ENCODE measurements at regions not wholly inside any gene's neighbourhood (a gene's known extent, or its start where the extent isn't known, plus 50 kb on each side); places are given as distances from the start of the nearest gene placed in this dataset.

DNA sequence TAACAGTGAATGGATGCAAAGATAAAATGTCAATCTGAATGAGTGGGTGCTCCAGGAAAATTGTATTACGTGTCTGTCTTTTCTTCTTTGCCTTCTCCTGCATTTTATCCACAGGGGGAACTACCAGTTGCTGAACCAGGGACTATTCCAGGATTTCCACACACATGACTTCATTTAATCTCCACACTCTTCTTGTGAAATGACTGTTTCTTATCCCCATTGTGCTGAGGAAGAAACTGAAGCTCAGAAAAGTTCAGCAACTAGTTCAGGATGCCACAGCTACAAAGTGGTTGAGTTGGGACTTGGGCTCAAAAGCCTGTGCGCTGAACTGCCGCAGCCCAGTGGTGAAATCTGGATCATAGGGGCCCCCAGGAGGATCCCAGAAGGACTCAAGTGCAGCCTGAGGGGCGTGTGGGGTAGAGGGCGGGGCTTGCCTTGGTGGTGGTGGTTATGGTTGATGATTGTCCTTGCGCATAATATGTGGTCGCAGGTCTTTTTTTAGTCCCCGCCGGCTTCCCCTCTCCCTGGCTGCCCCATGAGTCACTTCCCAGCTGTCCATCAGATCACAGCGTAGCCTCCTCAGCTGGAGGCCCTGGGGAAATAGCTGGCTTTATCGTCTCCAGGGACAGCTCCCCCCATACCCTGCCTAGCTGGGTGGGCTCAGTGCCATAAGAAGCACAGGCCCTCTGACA lies 235.2 kb upstream of the CRY1 start:
- CTCF ChIA-PET: interaction anchor here (0.6 to 1.1 kb wide), 3 partner anchors 41 to 61 kb away, joined by 3 read pairs; no protein-coding TSS in a partner anchor
- H3K4me3 Mint-ChIP-seq: no peak overlapping the region
- peaks cover 80 to 92% (median 83%) of the 10 kb centered on the region in 3 donors for H3K4me1 Mint-ChIP-seq
- ATAC-seq (replicated peaks in 1 of 4) (peak in 1 of 4 experiments; percentile 5), DNase-seq (peak in 2 of 35 experiments; percentile 9 to 33)
- POLR2A ChIA-PET: no interaction called here
- no peaks in the 10 kb centered on the region for H3K27me3 Mint-ChIP-seq
- peaks cover 1% of the 10 kb centered on the region for H3K36me3 Mint-ChIP-seq
- Histone ChIP-seq H3K36me3 (ENCODE audit: control insufficient read depth in 2 of 2, extremely low read depth in 1 of 2, insufficient read depth in 1 of 2, low read length in 1 of 2) (no peaks in the 10 kb centered on the region), H3K4me1 (ENCODE audit: control insufficient read depth in 1 of 2, extremely low read depth in 1 of 2, insufficient read depth in 2 of 2, low read length in 2 of 2) (peaks cover 16 to 27% of the 10 kb centered on the region in 2 experiments), H3K4me3 (ENCODE audit: control insufficient read depth in 1 of 2, extremely low read depth in 1 of 2, low read length in 1 of 2) (no peak overlapping the region), H3K27me3 (replicated peaks in 1 of 2; ENCODE audit: control insufficient read depth in 2 of 2, extremely low read depth in 1 of 2, insufficient read depth in 2 of 2, low read length in 1 of 2) (no peaks in the 10 kb centered on the region), H3K9me3 (no peaks in the 10 kb centered on the region), H3K27ac (ENCODE audit: low read length) (no peak overlapping the region)
- H3K9me3 Mint-ChIP-seq: peaks cover 0 to 2% (median 0%) of the 10 kb centered on the region in 3 donors
- WGBS (ENCODE audit: insufficient coverage): 77% methylated on average over 6 of the region's 11 CpGs
- H3K27ac Mint-ChIP-seq: no peak overlapping the region

- Mint-ChIP-seq H3K9me3 (peaks cover 0 to 5% (median 0%) of the 10 kb centered on the region in 3 donors), H3K4me3 (peak overlapping the region in 1 of 3 donors; percentile 38), H3K27me3 (no peaks in the 10 kb centered on the region), H3K4me1 (peaks cover 83 to 93% (median 86%) of the 10 kb centered on the region in 3 donors), H3K36me3 (peaks cover 9% of the 10 kb centered on the region), H3K27ac (peak overlapping the region; percentile 57 to 86)
- no peak overlapping the region for H3K4me3 ChIP-seq (ENCODE audit: control insufficient read depth in 1 of 2, extremely low read depth in 1 of 2, low read length in 1 of 2)
- no peak overlapping the region for H3K27ac ChIP-seq (ENCODE audit: low read length)
- H3K9me3 ChIP-seq: no peaks in the 10 kb centered on the region
- POLR2A ChIA-PET: interaction anchor here (0.6 to 0.9 kb wide), 2 partner anchors 33 to 59 kb away, joined by 3 read pairs; no protein-coding TSS in a partner anchor
- 100% methylated on average over 1 of the region's 1 CpG for WGBS (ENCODE audit: insufficient coverage)
- H3K36me3 ChIP-seq (ENCODE audit: control insufficient read depth in 2 of 2, extremely low read depth in 1 of 2, insufficient read depth in 1 of 2, low read length in 1 of 2): no peaks in the 10 kb centered on the region
- H3K4me1 ChIP-seq (ENCODE audit: control insufficient read depth in 1 of 2, extremely low read depth in 1 of 2, insufficient read depth in 2 of 2, low read length in 2 of 2): peaks cover 16 to 27% of the 10 kb centered on the region in 2 experiments
- CTCF ChIA-PET: interaction anchor here in 1 of 2 donors (0.6 kb wide), 2 partner anchors 40 to 59 kb away, joined by 3 read pairs; no protein-coding TSS in a partner anchor
- no peak for ATAC-seq (replicated peaks in 1 of 4)
- no peak for DNase-seq
- no peaks in the 10 kb centered on the region for H3K27me3 ChIP-seq (replicated peaks in 1 of 2; ENCODE audit: control insufficient read depth in 2 of 2, extremely low read depth in 1 of 2, insufficient read depth in 2 of 2, low read length in 1 of 2)
Observed at GRCh38 chr12:107329569-107330324, 236.4 kb upstream of the CRY1 start.

GRCh38 chr12:107330831-107331431 lies 237.6 kb upstream of the CRY1 start:
- Mint-ChIP-seq H3K27me3 (no peaks in the 10 kb centered on the region), H3K36me3 (peaks cover 13% of the 10 kb centered on the region), H3K9me3 (peaks cover 0 to 5% (median 0%) of the 10 kb centered on the region in 3 donors), H3K4me3 (peak overlapping the region in 1 of 3 donors; percentile 38), H3K4me1 (peaks cover 84 to 92% (median 87%) of the 10 kb centered on the region in 3 donors), H3K27ac (peak overlapping the region; percentile 32 to 67)
- ChIA-PET POLR2A (interaction anchor here in 1 of 2 donors (0.6 kb wide), 1 partner anchor 561 kb away, joined by 4 read pairs; no protein-coding TSS in a partner anchor), CTCF (no interaction called here)
- Histone ChIP-seq H3K9me3 (no peaks in the 10 kb centered on the region), H3K27ac (ENCODE audit: low read length) (no peak overlapping the region), H3K4me3 (ENCODE audit: control insufficient read depth in 1 of 2, extremely low read depth in 1 of 2, low read length in 1 of 2) (no peak overlapping the region), H3K36me3 (ENCODE audit: control insufficient read depth in 2 of 2, extremely low read depth in 1 of 2, insufficient read depth in 1 of 2, low read length in 1 of 2) (no peaks in the 10 kb centered on the region), H3K4me1 (ENCODE audit: control insufficient read depth in 1 of 2, extremely low read depth in 1 of 2, insufficient read depth in 2 of 2, low read length in 2 of 2) (peaks cover 16 to 27% of the 10 kb centered on the region in 2 experiments), H3K27me3 (replicated peaks in 1 of 2; ENCODE audit: control insufficient read depth in 2 of 2, extremely low read depth in 1 of 2, insufficient read depth in 2 of 2, low read length in 1 of 2) (no peaks in the 10 kb centered on the region)
- ATAC-seq (replicated peaks in 1 of 4) (peak in 3 of 4 experiments; percentile 23 to 57 (median 49)), DNase-seq (peak in 6 of 35 experiments; percentile 4 to 32 (median 17))
- 30% methylated on average over 2 of the region's 8 CpGs for WGBS (ENCODE audit: insufficient coverage)

- Mint-ChIP-seq H3K4me1 (peaks cover 84 to 92% (median 87%) of the 10 kb centered on the region in 3 donors), H3K36me3 (peaks cover 13% of the 10 kb centered on the region), H3K27me3 (no peaks in the 10 kb centered on the region), H3K27ac (no peak overlapping the region), H3K4me3 (no peak overlapping the region), H3K9me3 (peaks cover 0 to 5% (median 0%) of the 10 kb centered on the region in 3 donors)
- ATAC-seq (replicated peaks in 1 of 4) (peak in 1 of 4 experiments; percentile 3), DNase-seq (no peak)
- Histone ChIP-seq H3K4me3 (ENCODE audit: control insufficient read depth in 1 of 2, extremely low read depth in 1 of 2, low read length in 1 of 2) (no peak overlapping the region), H3K27me3 (replicated peaks in 1 of 2; ENCODE audit: control insufficient read depth in 2 of 2, extremely low read depth in 1 of 2, insufficient read depth in 2 of 2, low read length in 1 of 2) (no peaks in the 10 kb centered on the region), H3K27ac (ENCODE audit: low read length) (no peak overlapping the region), H3K36me3 (ENCODE audit: control insufficient read depth in 2 of 2, extremely low read depth in 1 of 2, insufficient read depth in 1 of 2, low read length in 1 of 2) (no peaks in the 10 kb centered on the region), H3K9me3 (no peaks in the 10 kb centered on the region), H3K4me1 (ENCODE audit: control insufficient read depth in 1 of 2, extremely low read depth in 1 of 2, insufficient read depth in 2 of 2, low read length in 2 of 2) (peaks cover 14 to 27% of the 10 kb centered on the region in 2 experiments)
- ChIA-PET CTCF (interaction anchor here in 1 of 2 donors (0.6 kb wide), 1 partner anchor 155 kb away, joined by 8 read pairs; no protein-coding TSS in a partner anchor), POLR2A (interaction anchor here (0.6 to 0.7 kb wide), 2 partner anchors 9 to 561 kb away, joined by 3 to 4 read pairs; no protein-coding TSS in a partner anchor)
- 94% methylated on average over 5 of the region's 9 CpGs for WGBS (ENCODE audit: insufficient coverage)
Observed at GRCh38 chr12:107331471-107331870, 238.1 kb upstream of the CRY1 start.

- CTCF ChIA-PET: interaction anchor here in 1 of 2 donors (0.6 kb wide), 1 partner anchor 155 kb away, joined by 8 read pairs; no protein-coding TSS in a partner anchor
- Histone ChIP-seq H3K4me3 (ENCODE audit: control insufficient read depth in 1 of 2, extremely low read depth in 1 of 2, low read length in 1 of 2) (no peak overlapping the region), H3K27ac (ENCODE audit: low read length) (no peak overlapping the region), H3K27me3 (replicated peaks in 1 of 2; ENCODE audit: control insufficient read depth in 2 of 2, extremely low read depth in 1 of 2, insufficient read depth in 2 of 2, low read length in 1 of 2) (no peaks in the 10 kb centered on the region), H3K4me1 (ENCODE audit: control insufficient read depth in 1 of 2, extremely low read depth in 1 of 2, insufficient read depth in 2 of 2, low read length in 2 of 2) (peaks cover 13 to 29% of the 10 kb centered on the region in 2 experiments), H3K36me3 (ENCODE audit: control insufficient read depth in 2 of 2, extremely low read depth in 1 of 2, insufficient read depth in 1 of 2, low read length in 1 of 2) (no peaks in the 10 kb centered on the region), H3K9me3 (no peaks in the 10 kb centered on the region)
- no peak overlapping the region for H3K4me3 Mint-ChIP-seq
- 71% methylated on average over 6 of the region's 11 CpGs for WGBS (ENCODE audit: insufficient coverage)
- H3K9me3 Mint-ChIP-seq: peaks cover 0 to 5% (median 0%) of the 10 kb centered on the region in 3 donors
- H3K27me3 Mint-ChIP-seq: no peaks in the 10 kb centered on the region
- peaks cover 13% of the 10 kb centered on the region for H3K36me3 Mint-ChIP-seq
- POLR2A ChIA-PET: interaction anchor here in 1 of 2 donors (0.7 kb wide), 1 partner anchor 8 kb away, joined by 3 read pairs; no protein-coding TSS in a partner anchor
- ATAC-seq (replicated peaks in 1 of 4): no peak
- peaks cover 84 to 92% (median 87%) of the 10 kb centered on the region in 3 donors for H3K4me1 Mint-ChIP-seq
- peak overlapping the region in 1 of 2 donors; percentile 23 for H3K27ac Mint-ChIP-seq
- DNase-seq: no peak
Observed at GRCh38 chr12:107331912-107332311, 238.6 kb upstream of the CRY1 start.

- Histone ChIP-seq H3K36me3 (ENCODE audit: control insufficient read depth in 2 of 2, extremely low read depth in 1 of 2, insufficient read depth in 1 of 2, low read length in 1 of 2) (no peaks in the 10 kb centered on the region), H3K4me1 (ENCODE audit: control insufficient read depth in 1 of 2, extremely low read depth in 1 of 2, insufficient read depth in 2 of 2, low read length in 2 of 2) (peaks cover 13 to 36% of the 10 kb centered on the region in 2 experiments), H3K27me3 (replicated peaks in 1 of 2; ENCODE audit: control insufficient read depth in 2 of 2, extremely low read depth in 1 of 2, insufficient read depth in 2 of 2, low read length in 1 of 2) (no peaks in the 10 kb centered on the region), H3K4me3 (ENCODE audit: control insufficient read depth in 1 of 2, extremely low read depth in 1 of 2, low read length in 1 of 2) (no peak overlapping the region), H3K9me3 (no peaks in the 10 kb centered on the region), H3K27ac (ENCODE audit: low read length) (no peak overlapping the region)
- peaks cover 0 to 5% (median 0%) of the 10 kb centered on the region in 3 donors for H3K9me3 Mint-ChIP-seq
- peaks cover 16% of the 10 kb centered on the region for H3K36me3 Mint-ChIP-seq
- DNase-seq (no peak), ATAC-seq (replicated peaks in 1 of 4) (no peak)
- peaks cover 84 to 91% (median 87%) of the 10 kb centered on the region in 3 donors for H3K4me1 Mint-ChIP-seq
- peak overlapping the region in 1 of 2 donors; percentile 49 for H3K27ac Mint-ChIP-seq
- ChIA-PET CTCF (no interaction called here), POLR2A (no interaction called here)
- no peak overlapping the region for H3K4me3 Mint-ChIP-seq
- WGBS (ENCODE audit: insufficient coverage): 94% methylated on average over 2 of the region's 4 CpGs
- H3K27me3 Mint-ChIP-seq: no peaks in the 10 kb centered on the region
Observed at GRCh38 chr12:107332743-107333142, 239.4 kb upstream of the CRY1 start.

All from T-cell (primary cell).